NCI-H748 treated with DMSO at 0.1 percent for 48 hours (cell line): ENCODE measurements at regions not wholly inside any gene's neighbourhood (a gene's known extent, or its start where the extent isn't known, plus 50 kb on each side); places are given as distances from the start of the nearest gene placed in this dataset.
"Not testable (repeated sequence)": the region's sequence is repeated elsewhere in the genome, so short reads cannot be mapped to it uniquely, and the experiment has no call there.

Experiments
- DNase-seq: peaks from one replicate; lab custom pipeline; 2025; lab: John Stamatoyannopoulos, UW

DNA sequence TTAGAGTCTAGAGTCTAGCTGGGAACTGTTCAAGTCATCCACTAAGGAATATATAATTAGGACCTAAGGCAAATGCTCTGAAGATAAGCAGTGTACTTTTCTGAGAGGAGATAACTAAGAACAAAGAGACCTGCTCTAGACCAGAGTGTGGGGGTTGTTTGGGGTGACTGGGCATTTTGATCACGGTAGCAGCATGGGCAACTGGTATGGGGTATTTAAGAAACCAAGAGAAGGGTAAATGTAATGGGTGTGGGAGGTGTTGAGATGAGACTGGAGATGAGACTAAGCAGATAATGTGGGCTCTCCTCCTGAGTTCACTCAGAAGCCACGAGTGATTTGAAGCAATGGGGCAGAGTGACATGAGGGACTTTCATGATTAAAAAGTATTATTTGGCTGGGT is 1082.9 kb downstream of the GATA3 start:
- no peak for DNase-seq

DNA sequence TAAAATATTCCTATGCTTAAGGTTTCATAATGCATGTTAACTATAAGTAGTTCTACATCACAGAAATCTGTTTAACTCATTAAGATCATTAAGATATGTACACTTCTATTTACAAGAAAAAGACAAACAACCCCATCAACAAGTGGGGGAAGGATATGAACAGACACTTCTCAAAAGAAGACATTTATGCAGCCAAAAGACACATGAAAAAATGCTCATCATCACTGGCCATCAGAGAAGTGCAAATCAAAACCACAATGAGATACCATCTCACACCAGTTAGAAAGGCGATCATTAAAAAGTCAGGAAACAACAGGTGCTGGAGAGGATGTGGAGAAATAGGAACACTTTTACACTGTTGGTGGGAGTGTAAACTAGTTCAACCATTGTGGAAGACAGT is 1084.3 kb downstream of the GATA3 start:
- DNase-seq: not testable (repeated sequence)

DNA sequence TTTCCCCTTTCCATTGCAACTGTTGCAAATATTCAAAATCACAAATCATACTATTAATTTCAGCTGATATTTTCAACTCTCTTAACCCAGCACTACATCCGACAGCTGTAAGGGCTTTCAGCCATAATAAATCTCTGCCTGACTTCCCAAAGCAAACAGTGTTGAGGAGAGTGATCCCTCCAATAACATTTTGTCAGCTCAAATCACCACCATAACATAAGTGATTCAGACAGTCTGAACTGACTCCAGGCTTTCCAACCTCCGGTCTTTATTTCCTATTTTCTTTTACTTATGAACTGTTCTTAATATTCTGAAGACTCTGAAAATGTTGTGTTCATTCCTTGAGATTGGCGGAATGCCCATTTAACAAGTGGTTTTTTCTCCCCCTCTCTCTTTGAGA is 1085.9 kb downstream of the GATA3 start:
- DNase-seq: no peak

DNA sequence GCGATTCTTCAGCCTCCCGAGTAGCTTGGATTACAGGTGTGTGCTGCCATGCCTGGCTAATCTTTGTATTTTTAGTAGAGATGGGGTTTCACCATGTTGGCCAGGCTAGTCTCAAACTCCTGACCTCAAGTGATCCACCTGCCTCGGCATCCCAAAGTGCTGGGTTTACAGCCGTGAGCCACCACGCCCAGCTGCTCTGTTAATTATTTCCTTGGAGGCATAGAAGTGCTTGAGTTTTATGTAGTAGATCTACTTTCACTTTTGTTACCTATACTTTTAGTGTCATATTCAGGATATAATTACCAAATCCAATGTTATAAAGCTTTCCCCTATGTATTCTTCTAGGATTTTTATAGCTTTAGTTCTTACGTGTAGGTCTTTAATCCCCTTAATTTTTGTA is 1093.0 kb downstream of the GATA3 start:
- no peak for DNase-seq

DNA sequence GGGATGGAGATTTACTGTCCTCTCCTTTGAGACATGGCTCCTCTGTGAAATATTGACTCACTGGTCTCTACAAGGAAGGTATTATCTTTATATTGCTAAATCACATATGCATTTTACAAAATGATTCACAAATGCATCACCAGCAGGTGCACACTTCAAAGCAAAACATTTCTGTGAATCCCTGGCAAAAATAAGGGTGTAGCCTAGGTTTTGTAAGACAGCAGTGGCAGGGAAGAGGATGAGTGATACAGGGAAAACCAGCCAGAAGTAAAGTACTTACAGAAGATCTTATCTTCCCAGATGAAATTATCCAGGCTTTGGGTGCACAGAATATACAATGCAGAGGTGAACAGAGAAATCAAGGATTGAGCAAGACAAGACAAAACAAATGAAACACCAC is 1094.6 kb downstream of the GATA3 start:
- no peak for DNase-seq

DNA sequence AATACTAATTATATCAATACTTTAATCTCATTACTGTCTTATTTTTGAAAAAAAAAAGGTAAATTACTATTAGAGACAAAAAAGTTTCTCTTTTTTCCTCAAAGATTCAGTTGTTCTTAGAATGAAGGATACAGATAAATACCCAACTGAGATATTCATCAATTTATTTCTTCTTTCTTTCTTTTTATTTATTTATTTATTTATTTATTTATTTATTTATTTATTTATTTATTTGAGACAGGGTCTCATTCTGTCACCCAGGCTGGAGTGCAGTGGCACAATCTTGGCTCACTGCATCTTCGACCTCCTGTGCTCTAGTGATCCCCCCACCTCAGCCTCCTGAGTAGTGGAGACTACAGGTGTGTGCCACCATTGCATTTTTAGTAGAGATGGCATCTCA is 1098.6 kb downstream of the GATA3 start:
- DNase-seq: not testable (repeated sequence)

DNA sequence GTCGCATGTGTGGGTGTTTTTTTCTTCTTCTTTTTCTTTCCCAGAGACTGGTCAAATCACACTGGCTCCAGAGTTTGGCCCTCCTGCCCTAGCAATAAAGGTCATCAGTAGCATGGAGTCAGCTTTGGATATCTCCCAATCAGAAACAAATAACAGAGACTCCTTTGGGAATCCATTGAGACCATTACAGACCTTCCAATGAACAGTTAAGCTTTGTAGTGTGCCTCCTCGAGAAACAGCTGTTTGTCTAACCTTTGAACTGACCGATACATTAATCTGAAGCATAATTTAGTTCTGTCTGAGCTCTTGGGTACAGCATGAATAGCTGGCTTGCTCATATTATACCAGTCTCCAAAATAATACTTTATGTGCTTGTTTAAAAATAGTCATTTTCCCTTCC is 1103.2 kb downstream of the GATA3 start:
- no peak for DNase-seq

DNA sequence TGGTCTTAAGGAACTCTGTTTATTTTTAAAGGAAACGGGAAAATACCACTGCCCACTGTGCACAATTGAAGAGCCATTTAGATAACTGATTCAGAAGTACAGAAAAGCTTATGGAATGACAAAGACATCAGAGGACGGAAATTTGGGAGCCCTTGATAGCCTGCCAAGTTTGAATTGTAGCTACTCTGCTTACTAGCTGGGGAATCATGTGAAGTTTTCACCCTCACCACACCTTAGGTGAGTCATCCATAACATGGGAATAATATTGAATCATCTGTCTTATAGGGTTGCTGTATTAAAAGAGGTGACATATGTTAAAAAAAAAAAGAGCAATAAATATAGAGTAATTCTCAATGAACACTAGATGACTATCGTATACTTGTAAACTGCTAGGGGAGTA is 1104.2 kb downstream of the GATA3 start:
- DNase-seq: no peak

DNA sequence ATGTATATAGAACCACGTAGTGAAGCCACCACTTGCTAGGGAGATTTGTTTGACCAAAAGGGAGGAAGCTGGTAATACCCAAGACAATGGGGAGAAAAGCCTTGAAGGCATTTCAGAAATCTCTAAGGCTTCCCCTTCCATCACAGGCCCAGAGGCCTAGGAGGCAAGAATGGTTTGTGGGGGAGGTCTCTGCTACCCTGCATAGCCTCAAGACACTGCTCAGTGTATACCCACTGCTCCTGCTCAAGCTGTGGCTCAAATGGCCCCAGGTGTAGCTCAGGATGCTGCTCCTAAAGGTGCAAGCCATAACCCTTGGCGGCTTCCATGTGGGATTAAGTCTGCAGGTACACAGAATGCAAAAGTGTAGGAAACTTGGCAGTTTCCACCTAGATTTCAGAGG is 1105.8 kb downstream of the GATA3 start:
- no peak for DNase-seq

DNA sequence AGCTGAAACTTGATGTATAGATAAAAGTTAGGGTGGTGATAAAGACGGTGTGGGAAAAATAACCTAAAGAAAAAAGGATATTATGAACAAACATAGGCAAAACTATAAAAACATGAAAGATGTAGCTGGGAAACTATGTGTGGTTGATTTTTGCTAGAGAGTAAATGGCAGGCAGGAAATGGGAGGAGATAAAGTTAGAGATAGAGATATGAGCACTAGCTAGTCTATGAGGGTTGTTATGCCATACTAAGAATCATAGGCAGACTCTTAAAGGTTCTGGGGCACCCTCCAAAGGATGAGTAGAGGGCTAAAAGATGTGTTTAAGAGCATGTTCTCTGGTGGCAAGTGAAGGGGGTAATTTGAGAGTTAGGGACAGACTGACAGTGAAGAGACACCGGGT is 1109.2 kb downstream of the GATA3 start:
- DNase-seq: no peak

DNA sequence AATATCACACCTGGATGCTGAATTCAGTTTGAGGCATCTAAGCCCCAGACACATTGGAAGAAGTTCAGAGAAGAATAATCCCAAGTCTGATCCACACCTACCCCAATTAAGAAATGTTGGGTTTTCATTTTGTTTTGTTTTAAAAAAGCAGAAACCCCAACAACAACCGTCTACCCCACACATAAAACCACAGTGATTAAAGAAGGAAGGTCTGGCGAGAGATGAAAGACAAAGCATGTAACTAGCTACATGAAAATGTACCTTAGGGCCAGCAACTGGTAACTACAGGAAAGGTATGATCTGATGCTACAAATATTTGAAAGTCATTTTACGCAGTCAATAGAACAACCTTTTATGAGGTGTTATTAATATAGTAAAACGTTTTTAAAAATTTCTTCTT is 1112.3 kb downstream of the GATA3 start:
- DNase-seq: no peak

DNA sequence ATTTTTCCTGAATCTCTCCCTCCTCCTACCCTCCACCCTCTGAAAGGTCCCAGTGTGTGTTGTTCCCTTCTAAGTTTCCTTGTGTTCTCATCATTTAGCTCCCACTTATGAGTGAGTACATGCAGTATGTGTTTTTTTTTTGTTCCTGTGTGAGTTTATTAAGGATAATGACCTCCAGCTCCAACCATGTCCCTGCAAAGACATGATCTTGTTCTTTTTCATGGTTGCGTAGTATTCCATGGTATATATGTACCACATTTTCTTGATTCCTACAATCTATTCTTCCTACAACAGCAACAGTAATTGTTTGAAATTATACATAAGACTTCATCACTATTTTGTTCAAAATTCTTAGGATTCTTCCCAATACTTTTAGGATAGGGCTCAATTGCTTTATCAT is 1117.8 kb downstream of the GATA3 start:
- DNase-seq: no peak

DNA sequence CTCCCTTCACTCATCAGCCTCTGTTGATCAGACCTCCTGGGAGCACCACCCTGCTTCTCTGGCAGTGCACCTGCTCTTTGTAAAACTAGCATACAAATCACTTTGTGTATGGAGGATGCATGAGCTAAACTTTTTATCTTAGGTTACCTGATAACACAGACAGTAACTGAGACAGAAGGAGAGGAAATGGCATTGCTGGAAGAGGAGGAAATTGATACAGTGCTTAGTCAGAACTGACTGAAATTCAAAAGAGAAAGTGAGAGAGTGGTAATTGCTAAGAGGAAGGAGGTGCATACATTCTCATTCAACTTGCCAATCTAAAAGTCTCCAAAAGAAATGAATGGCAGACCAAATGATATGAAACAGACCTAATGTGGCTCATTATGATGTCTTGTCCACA is 1120.7 kb downstream of the GATA3 start:
- no peak for DNase-seq

DNA sequence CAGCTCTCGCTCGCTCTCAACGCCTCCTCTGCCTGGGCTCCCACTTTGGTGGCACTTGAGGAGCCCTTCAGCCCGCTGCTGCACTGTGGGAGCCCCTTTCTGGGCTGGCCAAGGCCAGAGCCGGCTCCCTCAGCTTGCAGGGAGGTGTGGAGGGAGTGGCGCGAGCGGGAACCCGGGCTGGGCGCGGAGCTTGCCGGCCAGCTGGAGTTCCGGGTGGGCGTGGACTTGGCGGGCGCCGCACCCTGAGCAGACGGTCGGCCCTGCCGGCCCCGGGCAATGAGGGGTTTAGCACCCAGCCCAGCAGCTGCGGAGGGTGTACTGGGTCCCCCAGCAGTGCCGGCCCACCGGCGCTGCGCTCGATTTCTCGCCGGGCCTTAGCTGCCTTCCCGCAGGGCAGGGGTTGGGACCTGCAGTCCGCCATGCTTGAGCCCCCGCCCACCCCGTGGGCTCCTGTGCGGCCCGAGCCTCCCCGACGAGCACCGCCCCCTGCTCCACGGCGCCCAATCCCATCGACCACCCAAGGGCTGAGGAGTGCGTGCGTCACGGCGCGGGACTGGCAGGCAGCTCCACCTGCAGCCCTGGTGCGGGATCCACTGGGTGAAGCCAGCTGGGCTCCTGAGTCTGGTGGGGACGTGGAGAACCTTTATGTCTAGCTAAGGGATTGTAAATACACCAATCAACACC is 1128.9 kb downstream of the GATA3 start:
- not testable (repeated sequence) for DNase-seq

DNA sequence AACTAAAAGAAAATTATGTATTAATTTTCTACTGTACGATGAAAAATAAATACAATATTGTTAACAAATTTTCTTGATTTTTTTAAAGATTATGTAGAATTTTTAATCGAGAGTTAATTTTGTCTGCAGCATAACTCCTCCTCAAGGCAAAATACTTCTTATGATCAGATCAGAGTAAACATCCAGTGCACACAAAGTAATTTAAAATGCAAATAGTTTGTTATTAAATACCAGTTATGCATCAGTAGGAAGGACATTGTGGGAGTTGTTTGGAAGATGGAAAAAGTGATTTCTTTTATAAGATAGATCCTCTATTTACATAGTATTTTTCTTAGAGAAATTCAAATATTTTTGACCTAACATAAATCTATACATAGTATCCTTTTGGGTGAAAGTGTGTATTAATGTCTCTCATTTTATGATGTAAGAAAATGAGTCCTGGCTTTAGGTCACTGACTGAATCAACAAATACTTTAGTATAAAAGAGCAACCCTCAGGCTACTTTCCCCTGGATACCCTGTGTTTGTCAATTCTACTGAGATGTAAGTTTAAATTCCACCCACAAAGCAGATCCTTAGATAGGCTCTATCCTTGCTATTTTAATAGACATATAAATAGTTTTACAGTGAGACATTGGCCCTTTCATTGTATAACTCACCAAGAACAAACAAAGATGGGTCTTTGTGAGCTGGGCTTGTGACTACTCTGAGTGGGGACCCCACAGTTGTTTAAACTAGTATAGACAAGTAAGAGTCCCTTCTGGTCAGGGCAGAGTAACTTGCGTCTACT is 1133.7 kb downstream of the GATA3 start:
- DNase-seq: no peak

DNA sequence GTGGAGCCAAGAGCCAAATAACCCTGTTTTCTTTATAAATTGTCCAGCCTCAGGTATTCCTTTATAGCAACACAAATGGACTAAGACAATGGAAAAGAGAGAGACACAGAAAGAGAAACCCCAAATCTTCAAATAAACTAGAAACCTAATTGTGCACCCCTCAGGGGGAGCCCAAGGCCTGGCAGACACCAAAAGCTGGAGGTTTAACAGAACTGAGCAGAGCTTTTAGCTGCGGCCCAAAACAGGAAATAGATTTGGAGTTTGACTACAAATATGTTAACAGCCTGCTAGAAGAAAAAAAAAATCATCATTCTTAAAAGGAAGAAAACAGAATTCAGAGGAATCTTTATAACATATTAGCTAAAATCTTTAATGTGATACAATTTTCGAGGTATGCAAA is 1135.0 kb downstream of the GATA3 start:
- no peak for DNase-seq

DNA sequence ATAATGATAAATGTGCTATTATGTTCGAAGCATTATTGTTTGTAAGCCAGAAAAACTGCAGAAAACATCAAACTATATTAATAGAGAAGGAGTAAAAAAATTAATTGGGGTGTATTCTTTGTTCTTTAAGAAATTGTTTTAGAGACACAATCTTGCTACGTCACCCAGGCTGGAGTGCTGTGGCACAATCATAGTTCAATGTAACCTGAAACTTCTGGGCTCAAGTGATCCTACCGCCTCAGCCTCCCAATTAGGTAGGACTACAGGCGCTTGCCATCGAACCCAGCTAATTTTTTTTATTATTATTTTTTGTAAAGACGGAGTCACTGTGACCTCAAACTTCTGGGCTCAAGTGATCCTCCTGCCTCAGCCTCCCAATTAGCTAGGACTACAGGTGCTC is 1138.6 kb downstream of the GATA3 start:
- DNase-seq: no peak

DNA sequence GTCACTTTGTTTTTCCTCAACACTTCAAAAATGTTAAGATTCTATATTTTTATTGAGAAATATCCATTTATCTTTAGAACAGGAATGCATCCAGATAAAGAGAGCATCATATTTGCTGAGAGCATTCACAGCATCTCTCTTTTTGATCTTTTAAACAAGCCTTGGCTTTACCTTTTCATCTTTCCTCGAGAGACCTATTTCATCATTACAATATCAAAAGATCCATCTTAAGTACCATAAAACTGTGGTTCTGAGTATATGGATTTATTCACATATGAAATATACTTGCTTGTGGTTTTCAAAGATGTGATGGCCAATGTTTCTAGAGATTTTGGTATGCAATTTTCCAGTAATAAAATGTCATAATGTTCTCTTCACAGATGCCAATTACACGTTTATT is 1140.9 kb downstream of the GATA3 start:
- no peak for DNase-seq

DNA sequence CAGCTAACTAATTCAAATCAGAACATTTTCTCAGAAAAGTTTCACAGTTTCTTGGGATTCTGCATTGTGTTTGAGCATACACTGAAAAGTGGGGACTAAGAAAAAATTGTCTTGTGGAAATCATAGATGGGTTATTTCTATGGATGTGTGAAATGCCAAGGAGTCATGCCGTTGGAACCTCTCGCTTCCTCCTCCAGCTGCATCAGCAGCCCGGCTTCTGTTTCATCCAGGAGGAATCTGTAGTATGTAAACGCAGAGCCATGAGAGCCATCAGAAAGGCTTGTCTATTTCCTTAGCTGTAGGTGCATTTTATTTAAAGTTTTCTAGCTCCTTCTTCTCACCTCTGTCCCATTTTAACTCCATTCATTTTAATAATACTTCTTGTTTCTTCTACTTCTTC is 1144.1 kb downstream of the GATA3 start:
- DNase-seq: no peak

DNA sequence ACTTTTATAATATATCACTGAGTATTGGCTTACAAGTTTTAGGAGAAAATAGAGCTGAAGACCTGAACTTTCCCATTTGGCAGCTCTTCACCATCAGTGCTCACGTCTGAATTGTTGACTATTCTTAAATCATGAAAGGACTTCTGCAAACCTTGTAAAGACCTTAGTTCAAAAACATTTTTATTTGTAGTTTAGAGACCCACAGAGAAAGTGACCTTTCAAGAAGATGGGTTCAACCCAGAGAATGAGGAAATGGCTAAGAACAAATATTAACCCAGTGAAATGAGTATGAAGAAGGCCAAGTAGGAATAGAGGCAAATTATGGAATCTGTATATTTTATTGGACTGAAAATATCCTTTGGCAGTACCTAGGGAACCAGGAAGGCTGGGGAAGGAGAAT is 1151.1 kb downstream of the GATA3 start:
- no peak for DNase-seq

DNA sequence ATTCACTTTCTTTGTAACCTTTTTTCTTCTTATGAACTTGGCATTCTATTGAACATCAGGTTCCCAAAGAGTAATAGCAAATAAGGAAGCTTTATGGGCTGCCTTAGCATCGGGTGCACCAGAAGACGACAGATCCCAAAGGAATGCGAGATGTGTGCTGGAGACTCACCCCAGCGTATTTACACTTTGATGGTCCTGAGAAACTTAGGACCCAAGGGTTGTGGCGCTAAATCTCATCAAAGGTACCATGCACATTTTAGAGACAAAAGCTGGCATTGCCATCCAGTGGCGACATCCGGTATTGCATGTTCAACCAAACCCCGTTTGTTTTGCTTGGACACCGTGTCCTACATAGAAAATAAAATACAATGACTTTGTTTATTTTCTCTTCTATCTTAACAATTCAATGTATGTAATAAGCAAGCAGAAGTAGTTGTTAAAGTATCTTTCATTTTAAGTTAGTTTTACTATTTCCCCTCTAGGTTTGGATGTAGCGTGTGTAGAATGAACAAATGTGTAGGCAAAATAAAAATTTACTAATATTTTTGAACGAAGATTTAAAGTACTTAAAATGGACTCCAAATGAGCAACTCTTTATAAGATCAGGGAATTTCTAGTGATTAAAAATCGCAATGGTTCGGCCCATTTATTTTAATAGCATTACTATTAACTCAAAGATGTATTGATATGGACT is 1154.8 kb downstream of the GATA3 start:
- DNase-seq: no peak

DNA sequence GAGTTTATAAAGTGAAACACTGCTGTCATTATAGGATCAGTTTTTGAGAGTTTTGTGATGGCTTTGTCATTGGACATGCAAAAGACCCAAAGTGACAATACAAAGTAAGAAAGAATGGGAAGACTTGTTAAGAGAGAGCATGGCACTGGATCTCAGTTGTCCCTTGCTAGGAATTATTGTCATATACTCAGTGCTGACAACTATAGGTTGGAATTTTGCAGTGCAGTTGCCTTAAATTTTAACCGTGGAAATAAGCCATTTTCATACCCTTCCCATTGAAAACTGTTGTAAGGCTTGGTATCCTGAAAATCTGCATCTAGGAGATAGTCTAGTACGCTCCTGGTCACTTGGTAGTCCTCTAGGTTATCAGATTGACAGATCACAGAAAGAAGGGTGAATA is 1156.7 kb downstream of the GATA3 start:
- no peak for DNase-seq

DNA sequence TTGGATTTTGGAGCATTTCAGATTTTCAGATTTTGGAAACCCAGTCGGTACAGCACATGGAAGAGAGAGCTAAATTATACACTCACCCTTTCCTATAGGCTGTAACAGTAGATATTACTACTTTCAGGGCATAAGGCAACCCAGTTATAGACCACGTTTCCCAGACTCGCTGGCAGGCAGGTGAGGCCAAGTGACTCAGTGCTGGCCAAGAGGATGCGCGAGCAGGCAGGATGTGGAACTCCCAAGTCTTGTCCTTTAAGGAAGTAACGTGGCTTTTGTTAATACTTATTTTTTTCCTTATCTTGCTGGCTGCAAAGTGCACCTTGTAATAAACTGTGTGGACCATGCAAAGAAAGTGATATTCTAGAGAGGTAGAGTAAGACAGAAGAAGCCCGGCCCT is 1160.1 kb downstream of the GATA3 start:
- no peak for DNase-seq
